IMR-90 (cell line): ENCODE measurements at regions not wholly inside any gene's neighbourhood (a gene's known extent, or its start where the extent isn't known, plus 50 kb on each side); places are given as distances from the start of the nearest gene placed in this dataset.
A peak's percentile ranks its signal among the peaks of the same experiment; 100 is the strongest.

Experiments used
- ATAC-seq: fragments of 200-7000 bp; cut with Tn5 transposase; 2 replicates; pipeline ENCODE4 v1.9.1; 2020; ENCODE audit warnings: low read depth, mild to moderate bottlenecking, moderate library complexity
- BruUV-seq: library from RNA; stranded (reverse); fragments of 400-500 nt; replicated peaks from 2 replicates; lab custom pipeline; 2021; lab: Mats Ljungman, UMichigan
- CTCF ChIA-PET: fragments of 300-600 bp; formaldehyde crosslinking; extraction: SDS; loops from one replicate; lab custom pipeline; 2021; ENCODE audit warnings: antibody characterized with exemption; lab: Yijun Ruan, JAX
- POLR2A ChIA-PET: fragments of 300-600 bp; sonication (Branson Sonifier 250); formaldehyde crosslinking; loops from one replicate; lab custom pipeline; 2022; ENCODE audit warnings: antibody characterized with exemption; ENCODE audit not compliant: unreplicated experiment; lab: Charles Lee
- DNase-seq: peaks from one replicate; pipeline ENCODE4 v3.0.0; 2013
- H2AFZ ChIP-seq: replicated peaks from 2 replicates; pipeline ENCODE3; 2013; ENCODE audit warnings: low read length, mild to moderate bottlenecking; ENCODE audit not compliant: poor library complexity
- H2AK5ac ChIP-seq: 2 replicates; pipeline ENCODE4 v1.6.1; 2013; ENCODE audit warnings: low read depth, low read length, inconsistent platforms
- H2AK9ac ChIP-seq: replicated peaks from 2 replicates; pipeline ENCODE3; 2013; ENCODE audit warnings: mild to moderate bottlenecking, low read depth, low read length, moderate library complexity; ENCODE audit not compliant: poor library complexity
- H2BK120ac ChIP-seq: 2 replicates; pipeline ENCODE4 v1.6.1; 2013; ENCODE audit warnings: low read depth, low read length, inconsistent platforms
- H2BK15ac ChIP-seq: 3 replicates; pipeline ENCODE4 v1.6.1; 2013; ENCODE audit warnings: low read depth, low read length, inconsistent platforms
- H2BK20ac ChIP-seq: 2 replicates; pipeline ENCODE4 v1.6.1; 2013; ENCODE audit warnings: low read depth, mild to moderate bottlenecking, inconsistent platforms, low read length, moderate library complexity
- H2BK5ac ChIP-seq: 2 replicates; pipeline ENCODE4 v1.6.1; 2013; ENCODE audit warnings: mild to moderate bottlenecking, low read depth, low read length, inconsistent platforms; ENCODE audit not compliant: poor library complexity, severe bottlenecking
- H3K14ac ChIP-seq: replicated peaks from 2 replicates; pipeline ENCODE4 v1.6.1; 2013; ENCODE audit warnings: low read depth, low read length, inconsistent platforms
- H3K18ac ChIP-seq: 2 replicates; pipeline ENCODE4 v1.6.1; 2013; ENCODE audit warnings: low read depth, low read length, control low read depth
- H3K23ac ChIP-seq: 2 replicates; pipeline ENCODE4 v1.6.1; 2013; ENCODE audit warnings: low read depth, low read length, inconsistent platforms
- H3K27ac ChIP-seq: 2 replicates; pipeline ENCODE4 v1.5.1; 2013; ENCODE audit warnings: mild to moderate bottlenecking, control low read depth, low read length; ENCODE audit not compliant: insufficient read depth
- H3K27me3 ChIP-seq: 2 replicates; pipeline ENCODE4 v1.6.1; 2013; ENCODE audit warnings: low read length; ENCODE audit not compliant: control insufficient read depth, insufficient read depth
- H3K36me3 ChIP-seq: 2 replicates; pipeline ENCODE4 v1.6.1; 2013; ENCODE audit warnings: low read length, mixed read lengths; ENCODE audit not compliant: control insufficient read depth, insufficient read depth
- H3K4ac ChIP-seq: 2 replicates; pipeline ENCODE4 v1.6.1; 2013; ENCODE audit warnings: low read depth, low read length, inconsistent platforms
- H3K4me1 ChIP-seq: 2 replicates; pipeline ENCODE4 v1.6.1; 2013; ENCODE audit warnings: low read length, mixed read lengths; ENCODE audit not compliant: control insufficient read depth, insufficient read depth
- H3K4me2 ChIP-seq: 2 replicates; pipeline ENCODE4 v1.6.1; 2013; ENCODE audit warnings: low read depth, mild to moderate bottlenecking, control low read depth, low read length, moderate library complexity
- H3K4me3 ChIP-seq: 2 replicates; pipeline ENCODE4 v1.5.1; 2013; ENCODE audit warnings: low read depth, mild to moderate bottlenecking, control low read depth, low read length, moderate library complexity; ENCODE audit not compliant: insufficient read depth
- H3K56ac ChIP-seq: 2 replicates; pipeline ENCODE4 v1.6.1; 2013; ENCODE audit warnings: low read length, inconsistent platforms; ENCODE audit not compliant: insufficient read depth; ENCODE audit errors: extremely low read depth
- H3K79me1 ChIP-seq, 2 experiments: 2 replicates each; pipeline ENCODE4 v1.6.1; 2013; ENCODE audit warnings: low read length in 2 of 2, inconsistent platforms in 1 of 2, low read depth in 1 of 2
- H3K9ac ChIP-seq: 2 replicates; pipeline ENCODE4 v1.6.1; 2013; ENCODE audit warnings: low read depth, low read length, control low read depth
- H3K9me1 ChIP-seq: 2 replicates; pipeline ENCODE4 v1.6.1; 2013; ENCODE audit warnings: low read length, inconsistent platforms; ENCODE audit not compliant: insufficient read depth
- H3K9me3 ChIP-seq: 2 replicates; pipeline ENCODE4 v1.6.1; 2013; ENCODE audit warnings: low read length; ENCODE audit not compliant: control insufficient read depth, insufficient read depth
- H4K20me1 ChIP-seq: 2 replicates; pipeline ENCODE4 v1.6.1; 2013; ENCODE audit warnings: low read length, inconsistent platforms; ENCODE audit not compliant: insufficient read depth
- H4K5ac ChIP-seq: 2 replicates; pipeline ENCODE4 v1.6.1; 2013; ENCODE audit warnings: mild to moderate bottlenecking, low read depth, low read length, control low read depth
- H4K8ac ChIP-seq, 2 experiments: 2 replicates each; pipeline ENCODE4 v1.6.1; 2013; ENCODE audit warnings: low read depth in 2 of 2, low read length in 2 of 2, control low read depth in 1 of 2, inconsistent platforms in 1 of 2
- H4K91ac ChIP-seq: 2 replicates; pipeline ENCODE4 v1.6.1; 2013; ENCODE audit warnings: low read depth, low read length, inconsistent platforms; ENCODE audit not compliant: insufficient read depth
- CHD1 ChIP-seq: IDR thresholded peaks from 2 replicates; pipeline ENCODE4 v1.6.1; 2012; ENCODE audit warnings: low read depth, low read length, improper control_type of control experiment
- CTCF ChIP-seq: conservative IDR thresholded peaks from 2 replicates; pipeline ENCODE4 v1.5.1; 2012; ENCODE audit warnings: mild to moderate bottlenecking, low read depth, low read length, improper control_type of control experiment
- ELK1 ChIP-seq: fragments of 150-350 bp; IDR thresholded peaks from 2 replicates; pipeline ENCODE4 v1.6.1; 2016; ENCODE audit warnings: low read depth, mild to moderate bottlenecking, low read length, moderate library complexity, borderline replicate concordance
- FOS ChIP-seq: fragments of 150-350 bp; IDR thresholded peaks from 2 replicates; pipeline ENCODE4 v1.6.1; 2016; ENCODE audit warnings: low read depth, low read length
- MAZ ChIP-seq: IDR thresholded peaks from 2 replicates; pipeline ENCODE4 v1.6.1; 2012; ENCODE audit warnings: low read depth, mild to moderate bottlenecking, low read length, improper control_type of control experiment, moderate library complexity, borderline replicate concordance
- MXI1 ChIP-seq: IDR thresholded peaks from 2 replicates; pipeline ENCODE4 v1.6.1; 2012; ENCODE audit warnings: low read depth, mild to moderate bottlenecking, low read length, moderate library complexity, borderline replicate concordance
- NFE2L2 ChIP-seq: fragments of 150-350 bp; IDR thresholded peaks from 2 replicates; pipeline ENCODE4 v1.6.1; 2016; ENCODE audit warnings: low read depth, mild to moderate bottlenecking, low read length
- POLR2A ChIP-seq: IDR thresholded peaks from 2 replicates; pipeline ENCODE4 v1.6.1; 2012; ENCODE audit warnings: mild to moderate bottlenecking, low read depth, low read length
- RAD21 ChIP-seq: IDR thresholded peaks from 2 replicates; pipeline ENCODE4 v1.6.1; 2012; ENCODE audit warnings: low read length, improper control_type of control experiment
- RCOR1 ChIP-seq: IDR thresholded peaks from 2 replicates; pipeline ENCODE4 v1.6.1; 2012; ENCODE audit warnings: mild to moderate bottlenecking, low read length, improper control_type of control experiment; ENCODE audit not compliant: insufficient replicate concordance
- RFX5 ChIP-seq: IDR thresholded peaks from 2 replicates; pipeline ENCODE4 v1.8.0; 2012; ENCODE audit warnings: low read depth, mild to moderate bottlenecking, low read length, moderate library complexity
- SMC3 ChIP-seq: fragments of 150-350 bp; IDR thresholded peaks from 2 replicates; pipeline ENCODE4 v1.6.1; 2016; ENCODE audit warnings: low read depth, mild to moderate bottlenecking, antibody characterized with exemption, low read length, moderate library complexity
- WGBS, 2 experiments: methylation state at CpG; one replicate each; pipeline versions ENCODE4 v1.1.5 to v1.1.7; 2013; ENCODE audit warnings: missing lambda C conversion rate in 2 of 2; ENCODE audit not compliant: insufficient read length in 1 of 2; ENCODE audit errors: extremely low coverage in 2 of 2; 5-methylcytosine and 5-hydroxymethylcytosine counted together
- dilution Hi-C: fragments of 300-500 bp; cut with HindIII; formaldehyde crosslinking; loops from one replicate; pipeline ENCODE4 v1.14.3; 2018; ENCODE audit warnings: low sequenced_read_pairs; ENCODE audit not compliant: unreplicated experiment
- in situ Hi-C: fragments of 300-500 bp; cut with MboI; formaldehyde crosslinking; loops from 3 replicates; pipeline ENCODE4 v1.14.3; 2019; ENCODE audit warnings: low sequenced_read_pairs, inconsistent platforms, mixed read lengths
- intact Hi-C: fragments of 100-400 bp; cut with micrococcal nuclease; formaldehyde crosslinking; loops from 2 replicates; pipeline ENCODE4 v1.10.0; 2022

GRCh38 chr6:118712969-118713368 is 61.6 kb upstream of the CEP85L start:
- Histone ChIP-seq H3K36me3 (no peaks in the 10 kb centered on the region), H2AFZ (peak overlapping the region; percentile 69)
- CTCF ChIA-PET = no interaction called here

More at GRCh38 chr6:118712969-118713368, 61.6 kb upstream of the CEP85L start:
- dilution Hi-C loops = no loop called here
- H3K9ac ChIP-seq = no peak overlapping the region
- H2AK5ac ChIP-seq = no peak overlapping the region; the same call in 1 of the 2 replicates
- no peak overlapping the region for H3K4me3 ChIP-seq
- H2BK120ac ChIP-seq = no peak overlapping the region
- WGBS, 2 experiments = 34% methylated on average over 2 of the region's 3 CpGs; no CpG with 5 or more reads in 1 of the 2 experiments
- H3K4me1 ChIP-seq = no peaks in the 10 kb centered on the region
- H3K27me3 ChIP-seq = no peaks in the 10 kb centered on the region
- no peak overlapping the region for H3K4me2 ChIP-seq
- H3K18ac ChIP-seq = no peak overlapping the region
- H3K79me1 ChIP-seq = peaks cover 0 to 3% of the 10 kb centered on the region in 2 experiments; a peak in 1 of 4 replicates
- in situ Hi-C loops = no loop called here
- intact Hi-C loops = no loop called here
- H4K5ac ChIP-seq = no peak overlapping the region
- no peak overlapping the region for H3K23ac ChIP-seq
- H3K27ac ChIP-seq = no peak overlapping the region
- no peak overlapping the region for H4K91ac ChIP-seq
- ATAC-seq (no peak), DNase-seq (peak; percentile 44)
- H3K56ac ChIP-seq = no peak overlapping the region
- H2BK15ac ChIP-seq = no peak overlapping the region
- no peaks in the 10 kb centered on the region for H4K20me1 ChIP-seq
- POLR2A ChIA-PET = no interaction called here
- H2BK5ac ChIP-seq = no peak overlapping the region
- no peaks in the 10 kb centered on the region for H3K9me3 ChIP-seq
- H2BK20ac ChIP-seq = no peak overlapping the region
- peak overlapping the region; percentile 27; the same call in 1 of the 2 replicates for H3K4ac ChIP-seq
- BruUV-seq = no TSS peak
- peak overlapping the region in 1 of 2 experiments; percentile 44; a peak in 1 of 4 replicates for H4K8ac ChIP-seq
- peaks cover 3% of the 10 kb centered on the region; the same call in 1 of the 2 replicates for H3K9me1 ChIP-seq
- no peak overlapping the region for H3K14ac ChIP-seq
- TF ChIP-seq CTCF (no peak), RCOR1 (no peak), CHD1 (no peak), POLR2A (no peak), NFE2L2 (no peak), RAD21 (no peak), ELK1 (no peak), MXI1 (no peak), MAZ (no peak), RFX5 (no peak), FOS (no peak), SMC3 (no peak)
- no peak overlapping the region for H2AK9ac ChIP-seq
